Stimulated activated CD8-positive, alpha-beta memory T cell treated with anti-CD3 and anti-CD28 coated beads, Interleukin-15, amount 100 ng/mL, for 4 hours (primary cell): ENCODE measurements at regions not wholly inside any gene's neighbourhood (a gene's known extent, or its start where the extent isn't known, plus 50 kb on each side); places are given as distances from the start of the nearest gene placed in this dataset.
"Not testable (repeated sequence)": the region's sequence is repeated elsewhere in the genome, so short reads cannot be mapped to it uniquely, and the experiment has no call there.

Experiments
- DNase-seq, 2 donors: peaks; one replicate each; pipeline ENCODE4 v3.0.0-alpha.2; 2020; ENCODE audit warnings: low read depth in 2 of 2

GRCh38 chr10:46796351-46796750 lies 114.9 kb upstream of the PTPN20 start:
- not testable (repeated sequence) for DNase-seq

- DNase-seq = not testable (repeated sequence)
Observed at GRCh38 chr10:46802010-46802409, 109.2 kb upstream of the PTPN20 start.

- not testable (repeated sequence) for DNase-seq
Observed at GRCh38 chr10:46803082-46803481, 108.1 kb upstream of the PTPN20 start.

- DNase-seq = not testable (repeated sequence)
Observed at GRCh38 chr10:46810222-46810621, 101.0 kb upstream of the PTPN20 start.

GRCh38 chr10:46816126-46816525 lies 95.1 kb upstream of the PTPN20 start:
- not testable (repeated sequence) for DNase-seq

GRCh38 chr10:46840393-46841050 lies 70.7 kb upstream of the PTPN20 start:
- DNase-seq = not testable (repeated sequence)

GRCh38 chr10:46841051-46841593 lies 70.1 kb upstream of the PTPN20 start:
- DNase-seq = not testable (repeated sequence)

- not testable (repeated sequence) for DNase-seq
Observed at GRCh38 chr10:46845194-46845593, 66.0 kb upstream of the PTPN20 start.

GRCh38 chr10:46845640-46846039 lies 65.6 kb upstream of the PTPN20 start:
- not testable (repeated sequence) for DNase-seq

GRCh38 chr10:46860753-46861152 lies 50.5 kb upstream of the PTPN20 start:
- not testable (repeated sequence) for DNase-seq
